ENCODE measurements at regions not wholly inside any gene's neighbourhood (a gene's known extent, or its start where the extent isn't known, plus 50 kb on each side); places are given as distances from the start of the nearest gene placed in this dataset.
"Not testable (repeated sequence)": the region's sequence is repeated elsewhere in the genome, so short reads cannot be mapped to it uniquely, and the experiment has no call there.

GRCh38 chrX:140141444-140142029, 176.2 kb upstream of the CXorf66 start:
- Histone ChIP-seq H3K4me1 (ENCODE audit: low read length) (no peaks in the 10 kb centered on the region), H3K9me3 (ENCODE audit: insufficient read depth, low read length) (no peaks in the 10 kb centered on the region), H3K4me3 (ENCODE audit: low read length) (no peak overlapping the region), H3K79me2 (ENCODE audit: low read length) (no peaks in the 10 kb centered on the region), H3K27ac (ENCODE audit: low read length) (no peak overlapping the region), H2AFZ (ENCODE audit: low read depth, low read length) (no peak overlapping the region), H3K27me3 (ENCODE audit: low read depth, low read length) (no peaks in the 10 kb centered on the region), H4K20me1 (ENCODE audit: insufficient read depth, low read length) (no peaks in the 10 kb centered on the region), H3K36me3 (replicated peaks; ENCODE audit: low read depth, low read length) (no peaks in the 10 kb centered on the region), H3K9ac (ENCODE audit: low read length) (no peak overlapping the region), H3K4me2 (ENCODE audit: low read length) (peak overlapping the region; percentile 46)
- TF ChIP-seq CTCF (IDR thresholded peaks at IDR 0.05; ENCODE audit: low read depth, low read length), result peak; percentile 57
- no peak for TF ChIP-seq EZH2phosphoT487 (IDR thresholded peaks at IDR 0.05; ENCODE audit: low read depth)

GRCh38 chrX:140138492-140138891, 173.2 kb upstream of the CXorf66 start:
- H3K4me3 ChIP-seq (ENCODE audit: low read length); H3K36me3 ChIP-seq (replicated peaks; ENCODE audit: low read depth, low read length); H4K20me1 ChIP-seq (ENCODE audit: insufficient read depth, low read length); H3K9ac ChIP-seq (ENCODE audit: low read length); H3K4me1 ChIP-seq (ENCODE audit: low read length); H3K27ac ChIP-seq (ENCODE audit: low read length); H3K4me2 ChIP-seq (ENCODE audit: low read length); H2AFZ ChIP-seq (ENCODE audit: low read depth, low read length); H3K9me3 ChIP-seq (ENCODE audit: insufficient read depth, low read length); H3K27me3 ChIP-seq (ENCODE audit: low read depth, low read length); H3K79me2 ChIP-seq (ENCODE audit: low read length): not testable (repeated sequence)

- not testable (repeated sequence) for H3K4me3 ChIP-seq (ENCODE audit: low read length); H3K4me1 ChIP-seq (ENCODE audit: low read length); H3K9me3 ChIP-seq (ENCODE audit: insufficient read depth, low read length); H3K9ac ChIP-seq (ENCODE audit: low read length); H3K4me2 ChIP-seq (ENCODE audit: low read length); H3K79me2 ChIP-seq (ENCODE audit: low read length); H3K36me3 ChIP-seq (replicated peaks; ENCODE audit: low read depth, low read length); H2AFZ ChIP-seq (ENCODE audit: low read depth, low read length); H3K27ac ChIP-seq (ENCODE audit: low read length); H4K20me1 ChIP-seq (ENCODE audit: insufficient read depth, low read length); H3K27me3 ChIP-seq (ENCODE audit: low read depth, low read length)
Observed at GRCh38 chrX:140138065-140138464, 172.7 kb upstream of the CXorf66 start.

GRCh38 chrX:140132937-140133336, 167.6 kb upstream of the CXorf66 start:
- no peak overlapping the region for H3K27ac ChIP-seq (ENCODE audit: low read length)
- no peak overlapping the region for H3K9ac ChIP-seq (ENCODE audit: low read length)
- H3K36me3 ChIP-seq (replicated peaks; ENCODE audit: low read depth, low read length), result no peaks in the 10 kb centered on the region
- no peak overlapping the region for H3K4me2 ChIP-seq (ENCODE audit: low read length)
- TF ChIP-seq CTCF (IDR thresholded peaks at IDR 0.05; ENCODE audit: low read depth, low read length) (no peak), EZH2phosphoT487 (IDR thresholded peaks at IDR 0.05; ENCODE audit: low read depth) (no peak)
- H3K4me1 ChIP-seq (ENCODE audit: low read length), result no peaks in the 10 kb centered on the region
- H2AFZ ChIP-seq (ENCODE audit: low read depth, low read length), result no peak overlapping the region
- H3K9me3 ChIP-seq (ENCODE audit: insufficient read depth, low read length), result no peaks in the 10 kb centered on the region
- no peaks in the 10 kb centered on the region for H3K79me2 ChIP-seq (ENCODE audit: low read length)
- no peaks in the 10 kb centered on the region for H4K20me1 ChIP-seq (ENCODE audit: insufficient read depth, low read length)
- no peaks in the 10 kb centered on the region for H3K27me3 ChIP-seq (ENCODE audit: low read depth, low read length)
- no peak overlapping the region for H3K4me3 ChIP-seq (ENCODE audit: low read length)

- Histone ChIP-seq H3K79me2 (ENCODE audit: low read length) (no peaks in the 10 kb centered on the region), H3K27ac (ENCODE audit: low read length) (no peak overlapping the region), H3K9ac (ENCODE audit: low read length) (no peak overlapping the region), H3K36me3 (replicated peaks; ENCODE audit: low read depth, low read length) (no peaks in the 10 kb centered on the region), H3K4me2 (ENCODE audit: low read length) (no peak overlapping the region), H3K4me1 (ENCODE audit: low read length) (no peaks in the 10 kb centered on the region), H3K9me3 (ENCODE audit: insufficient read depth, low read length) (no peaks in the 10 kb centered on the region), H2AFZ (ENCODE audit: low read depth, low read length) (no peak overlapping the region), H3K4me3 (ENCODE audit: low read length) (no peak overlapping the region), H3K27me3 (ENCODE audit: low read depth, low read length) (no peaks in the 10 kb centered on the region), H4K20me1 (ENCODE audit: insufficient read depth, low read length) (no peaks in the 10 kb centered on the region)
- peak; percentile 40 for TF ChIP-seq CTCF (IDR thresholded peaks at IDR 0.05; ENCODE audit: low read depth, low read length)
- no peak for TF ChIP-seq EZH2phosphoT487 (IDR thresholded peaks at IDR 0.05; ENCODE audit: low read depth)
Observed at GRCh38 chrX:140123446-140123845, 158.1 kb upstream of the CXorf66 start.

GRCh38 chrX:140114059-140114458, 148.7 kb upstream of the CXorf66 start:
- H3K4me2 ChIP-seq (ENCODE audit: low read length), result not testable (repeated sequence)

More at GRCh38 chrX:140114059-140114458, 148.7 kb upstream of the CXorf66 start:
- H2AFZ ChIP-seq (ENCODE audit: low read depth, low read length); H3K27ac ChIP-seq (ENCODE audit: low read length); H3K79me2 ChIP-seq (ENCODE audit: low read length); H4K20me1 ChIP-seq (ENCODE audit: insufficient read depth, low read length); H3K9ac ChIP-seq (ENCODE audit: low read length); H3K36me3 ChIP-seq (replicated peaks; ENCODE audit: low read depth, low read length); H3K4me3 ChIP-seq (ENCODE audit: low read length); H3K27me3 ChIP-seq (ENCODE audit: low read depth, low read length); H3K4me1 ChIP-seq (ENCODE audit: low read length); H3K9me3 ChIP-seq (ENCODE audit: insufficient read depth, low read length): not testable (repeated sequence)

All from OCI-LY3 (cell line).